Midbrain (tissue), 1 donor: ENCODE measurements at regions not wholly inside any gene's neighbourhood (a gene's known extent, or its start where the extent isn't known, plus 50 kb on each side); places are given as distances from the start of the nearest gene placed in this dataset.
"Not testable (repeated sequence)": the region's sequence is repeated elsewhere in the genome, so short reads cannot be mapped to it uniquely, and the experiment has no call there.

Experiments used
- DNase-seq: peaks from one replicate; lab custom pipeline; 2025; lab: John Stamatoyannopoulos, UW

GRCh38 chrX:63285375-63285774, 65.8 kb downstream of the SPIN4 start:
- no peak for DNase-seq

- DNase-seq: no peak
Measured at GRCh38 chrX:63284659-63285058, 66.5 kb downstream of the SPIN4 start.

- DNase-seq: no peak
Measured at GRCh38 chrX:63283348-63283747, 67.8 kb downstream of the SPIN4 start.

- no peak for DNase-seq
Measured at GRCh38 chrX:63282828-63283227, 68.3 kb downstream of the SPIN4 start.

GRCh38 chrX:63282077-63282476, 69.1 kb downstream of the SPIN4 start:
- no peak for DNase-seq

- no peak for DNase-seq
Measured at GRCh38 chrX:63281465-63281864, 69.7 kb downstream of the SPIN4 start.

GRCh38 chrX:63277394-63277793, 73.7 kb downstream of the SPIN4 start:
- DNase-seq: not testable (repeated sequence)

GRCh38 chrX:63275127-63275526, 76.0 kb downstream of the SPIN4 start:
- DNase-seq: no peak

GRCh38 chrX:63270873-63271272, 80.3 kb downstream of the SPIN4 start:
- DNase-seq: no peak

GRCh38 chrX:63258144-63258543, 93.0 kb downstream of the SPIN4 start:
- no peak for DNase-seq

GRCh38 chrX:63250253-63250868, 100.8 kb downstream of the SPIN4 start:
- no peak for DNase-seq

- not testable (repeated sequence) for DNase-seq
Measured at GRCh38 chrX:63242689-63243088, 108.4 kb downstream of the SPIN4 start.

GRCh38 chrX:63235963-63236362, 115.2 kb downstream of the SPIN4 start:
- not testable (repeated sequence) for DNase-seq

- DNase-seq: not testable (repeated sequence)
Measured at GRCh38 chrX:63233013-63233412, 118.1 kb downstream of the SPIN4 start.

GRCh38 chrX:63218202-63218601, 132.9 kb downstream of the SPIN4 start:
- not testable (repeated sequence) for DNase-seq

GRCh38 chrX:63217549-63217948, 133.6 kb downstream of the SPIN4 start:
- DNase-seq: not testable (repeated sequence)

GRCh38 chrX:63209645-63210044, 141.5 kb downstream of the SPIN4 start:
- not testable (repeated sequence) for DNase-seq

GRCh38 chrX:63209128-63209527, 142.0 kb downstream of the SPIN4 start:
- not testable (repeated sequence) for DNase-seq

GRCh38 chrX:63204266-63205074, 146.7 kb downstream of the SPIN4 start:
- not testable (repeated sequence) for DNase-seq

- not testable (repeated sequence) for DNase-seq
Measured at GRCh38 chrX:63201987-63202386, 149.1 kb downstream of the SPIN4 start.

- DNase-seq: not testable (repeated sequence)
Measured at GRCh38 chrX:63198693-63199092, 152.4 kb downstream of the SPIN4 start.

GRCh38 chrX:63192366-63193041, 158.6 kb downstream of the SPIN4 start:
- DNase-seq: not testable (repeated sequence)

GRCh38 chrX:63186137-63186536, 165.0 kb downstream of the SPIN4 start:
- no peak for DNase-seq
